ENCODE measurements at regions not wholly inside any gene's neighbourhood (a gene's known extent, or its start where the extent isn't known, plus 50 kb on each side); places are given as distances from the start of the nearest gene placed in this dataset.

GRCh38 chr12:83980398-83980797 is 932.2 kb downstream of the SLC6A15 start:
- no peaks in the 10 kb centered on the region for H3K9me3 ChIP-seq (ENCODE audit: control insufficient read depth in 4 of 4, low read length in 3 of 4)
- H3K4me1 ChIP-seq (ENCODE audit: control insufficient read depth in 4 of 4, insufficient read depth in 4 of 4, low read length in 3 of 4), result no peaks in the 10 kb centered on the region
- H3K36me3 ChIP-seq (ENCODE audit: control insufficient read depth in 4 of 4, insufficient read depth in 3 of 4, low read depth in 1 of 4, low read length in 3 of 4), result no peaks in the 10 kb centered on the region
- no peak overlapping the region for H3K4me3 ChIP-seq (ENCODE audit: low read depth in 1 of 3, low read length in 3 of 3)
- no peak overlapping the region for H3K9ac ChIP-seq (ENCODE audit: low read depth in 1 of 2, low read length in 2 of 2)
- no peak for TF ChIP-seq YY1 (IDR thresholded peaks at IDR 0.05)
- no peak overlapping the region for H3K27ac ChIP-seq (ENCODE audit: low read depth in 1 of 2, low read length in 2 of 2)
- no peak for DNase-seq (ENCODE audit: low spot score)
- H3K27me3 ChIP-seq (ENCODE audit: control insufficient read depth in 4 of 4, insufficient read depth in 4 of 4, low read length in 3 of 4), result no peaks in the 10 kb centered on the region

DNA sequence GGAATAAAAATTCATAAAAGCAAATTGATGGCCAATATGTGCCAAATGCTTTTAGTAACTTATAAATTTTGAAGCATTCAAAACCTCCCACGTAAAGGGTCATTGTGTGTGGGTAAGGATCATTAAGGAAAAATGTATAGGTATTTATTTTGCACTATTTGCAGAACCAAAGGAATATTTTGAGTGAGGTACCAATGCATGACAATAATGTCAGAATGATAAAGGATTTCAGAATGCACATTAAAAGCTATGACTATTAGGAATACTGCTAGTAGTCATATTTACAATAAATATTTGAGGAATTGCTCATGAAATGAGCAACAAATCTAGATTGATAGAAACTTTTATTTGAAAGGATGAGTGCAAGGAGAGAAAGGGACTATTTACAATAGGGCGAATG is 932.8 kb downstream of the SLC6A15 start:
- no peak for DNase-seq (ENCODE audit: low spot score)
- 78% methylated on average over 2 of the region's 2 CpGs for WGBS

DNA sequence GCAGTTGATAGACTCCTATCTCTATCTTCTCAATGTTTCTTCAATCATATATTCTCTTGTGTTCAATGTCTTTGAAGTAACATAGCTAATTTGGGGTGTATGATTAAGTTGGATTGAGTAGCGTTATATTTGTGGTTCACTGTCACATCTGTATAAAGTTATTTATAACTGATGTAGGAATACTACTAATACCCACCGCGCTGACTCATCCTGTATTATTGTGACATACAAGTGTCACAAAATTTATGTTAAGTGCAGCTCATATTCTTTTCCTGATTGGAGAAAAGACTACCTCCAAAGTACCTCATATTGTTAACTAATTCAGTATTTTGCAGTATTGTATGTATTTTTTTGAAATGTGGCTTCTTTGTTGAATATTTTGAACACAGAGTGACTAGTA is 940.8 kb downstream of the SLC6A15 start:
- Histone ChIP-seq H3K4me3 (ENCODE audit: low read depth in 1 of 3, low read length in 3 of 3) (no peak overlapping the region), H3K27me3 (ENCODE audit: control insufficient read depth in 4 of 4, insufficient read depth in 4 of 4, low read length in 3 of 4) (no peaks in the 10 kb centered on the region)
- WGBS, result 90% methylated on average over 3 of the region's 3 CpGs

More for the DNA sequence above, 932.8 kb downstream of the SLC6A15 start:
- Histone ChIP-seq H3K9ac (ENCODE audit: low read depth in 1 of 2, low read length in 2 of 2) (no peak overlapping the region), H3K4me1 (ENCODE audit: control insufficient read depth in 4 of 4, insufficient read depth in 4 of 4, low read length in 3 of 4) (no peaks in the 10 kb centered on the region), H3K36me3 (ENCODE audit: control insufficient read depth in 4 of 4, insufficient read depth in 3 of 4, low read depth in 1 of 4, low read length in 3 of 4) (no peaks in the 10 kb centered on the region), H3K4me3 (ENCODE audit: low read depth in 1 of 3, low read length in 3 of 3) (no peak overlapping the region), H3K27me3 (ENCODE audit: control insufficient read depth in 4 of 4, insufficient read depth in 4 of 4, low read length in 3 of 4) (no peaks in the 10 kb centered on the region), H3K9me3 (ENCODE audit: control insufficient read depth in 4 of 4, low read length in 3 of 4) (no peaks in the 10 kb centered on the region), H3K27ac (ENCODE audit: low read depth in 1 of 2, low read length in 2 of 2) (no peak overlapping the region)
- TF ChIP-seq MAX (IDR thresholded peaks at IDR 0.05) (no peak), FOXA1 (IDR thresholded peaks at IDR 0.05) (no peak), YY1 (IDR thresholded peaks at IDR 0.05) (no peak), ZBTB33 (IDR thresholded peaks at IDR 0.05) (no peak), TAF1 (conservative IDR thresholded peaks at IDR 0.05) (no peak), HNF4A (conservative IDR thresholded peaks at IDR 0.05) (no peak)

DNA sequence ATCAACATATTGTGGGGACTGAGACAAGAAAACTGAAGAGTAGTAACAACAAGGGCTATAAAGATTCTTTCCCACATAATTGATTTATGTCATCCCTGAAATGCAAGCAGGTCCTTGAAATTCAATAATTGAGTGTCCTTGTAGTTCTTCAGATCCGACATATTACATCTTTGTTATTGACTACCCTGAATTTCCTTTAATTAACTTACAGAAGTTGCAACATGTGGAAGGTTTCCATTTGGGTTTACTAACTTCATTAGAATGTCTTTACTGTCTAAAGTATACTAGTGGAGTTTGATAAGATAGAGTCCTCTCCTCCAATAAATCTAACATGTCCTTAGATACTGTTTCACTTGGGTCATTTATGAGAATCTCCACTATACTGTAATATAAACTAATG is 951.8 kb downstream of the SLC6A15 start:
- Histone ChIP-seq H3K9ac (ENCODE audit: low read depth in 1 of 2, low read length in 2 of 2) (no peak overlapping the region), H3K4me3 (ENCODE audit: low read depth in 1 of 3, low read length in 3 of 3) (no peak overlapping the region), H3K4me1 (ENCODE audit: control insufficient read depth in 4 of 4, insufficient read depth in 4 of 4, low read length in 3 of 4) (no peaks in the 10 kb centered on the region), H3K36me3 (ENCODE audit: control insufficient read depth in 4 of 4, insufficient read depth in 3 of 4, low read depth in 1 of 4, low read length in 3 of 4) (no peaks in the 10 kb centered on the region), H3K27ac (ENCODE audit: low read depth in 1 of 2, low read length in 2 of 2) (no peak overlapping the region), H3K9me3 (ENCODE audit: control insufficient read depth in 4 of 4, low read length in 3 of 4) (no peaks in the 10 kb centered on the region), H3K27me3 (ENCODE audit: control insufficient read depth in 4 of 4, insufficient read depth in 4 of 4, low read length in 3 of 4) (no peaks in the 10 kb centered on the region)
- no peak for TF ChIP-seq NR2F2 (IDR thresholded peaks at IDR 0.05)
- no peak for TF ChIP-seq YY1 (IDR thresholded peaks at IDR 0.05)
- no peak for DNase-seq (ENCODE audit: low spot score)
- 78% methylated on average over 1 of the region's 1 CpG for WGBS

More for the DNA sequence above, 940.8 kb downstream of the SLC6A15 start:
- no peak for DNase-seq (ENCODE audit: low spot score)
- Histone ChIP-seq H3K36me3 (ENCODE audit: control insufficient read depth in 4 of 4, insufficient read depth in 3 of 4, low read depth in 1 of 4, low read length in 3 of 4) (no peaks in the 10 kb centered on the region), H3K9me3 (ENCODE audit: control insufficient read depth in 4 of 4, low read length in 3 of 4) (no peaks in the 10 kb centered on the region), H3K9ac (ENCODE audit: low read depth in 1 of 2, low read length in 2 of 2) (no peak overlapping the region), H3K4me1 (ENCODE audit: control insufficient read depth in 4 of 4, insufficient read depth in 4 of 4, low read length in 3 of 4) (no peaks in the 10 kb centered on the region), H3K27ac (ENCODE audit: low read depth in 1 of 2, low read length in 2 of 2) (no peak overlapping the region)
- TF ChIP-seq FOXA1 (IDR thresholded peaks at IDR 0.05) (no peak), YY1 (IDR thresholded peaks at IDR 0.05) (no peak), FOXA2 (IDR thresholded peaks at IDR 0.05) (no peak), MAX (IDR thresholded peaks at IDR 0.05) (no peak)
